ENCODE measurements at regions not wholly inside any gene's neighbourhood (a gene's known extent, or its start where the extent isn't known, plus 50 kb on each side); places are given as distances from the start of the nearest gene placed in this dataset.

- no peak for DNase-seq (ENCODE audit: low spot score)
These were observed 383.2 kb upstream of the KCNMB2 start for GRCh38 chr3:178152988-178153387.

GRCh38 chr3:178155521-178155920 lies 380.7 kb upstream of the KCNMB2 start:
- no peak for DNase-seq (ENCODE audit: low spot score)

DNA sequence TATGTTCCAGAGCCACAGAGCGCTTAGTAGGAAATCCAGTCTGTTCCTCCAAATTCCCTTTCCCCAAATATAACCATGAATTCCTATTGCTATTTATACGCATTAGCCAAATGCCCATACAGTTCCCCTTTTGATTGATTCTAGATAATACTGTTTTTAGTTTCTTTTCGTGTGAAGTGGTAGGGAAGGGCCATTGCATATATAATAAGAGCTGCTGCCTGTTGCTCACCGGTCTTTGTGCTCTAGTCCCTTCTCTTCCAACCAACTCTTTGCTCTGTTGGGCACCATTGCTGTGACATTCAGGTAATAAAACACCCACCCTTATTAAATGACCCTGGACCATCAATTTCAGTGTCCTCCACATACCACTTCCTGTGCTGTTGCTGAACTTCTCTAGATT lies 379.9 kb upstream of the KCNMB2 start:
- DNase-seq (ENCODE audit: low spot score): no peak

DNA sequence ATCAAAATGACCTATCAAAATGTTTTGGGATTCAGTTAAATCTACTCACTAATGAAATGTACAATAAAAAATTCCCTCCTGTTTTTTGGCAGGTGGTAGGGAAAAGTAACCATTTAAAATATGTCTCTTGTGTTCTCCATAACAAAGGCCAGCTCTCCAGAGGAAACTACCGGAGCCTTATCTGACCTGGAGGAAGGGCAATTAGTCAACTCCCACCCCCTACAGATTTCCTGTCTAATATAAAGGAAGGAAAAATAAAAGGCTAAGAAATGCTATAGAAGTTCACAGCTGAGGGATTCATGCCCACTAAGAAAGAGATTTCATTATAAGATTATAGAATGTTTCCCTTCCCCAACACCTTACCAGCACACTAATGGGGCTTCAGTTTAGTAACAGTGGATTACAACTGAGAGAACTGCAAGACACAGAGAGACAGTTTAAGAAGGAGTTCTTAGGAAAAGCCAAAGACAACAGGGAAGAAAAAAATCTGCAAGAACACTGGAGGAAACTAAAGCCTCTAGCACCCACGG lies 376.5 kb upstream of the KCNMB2 start:
- DNase-seq (ENCODE audit: low spot score): no peak

GRCh38 chr3:178169421-178169820 lies 366.8 kb upstream of the KCNMB2 start:
- no peak for DNase-seq (ENCODE audit: low spot score)

GRCh38 chr3:178170698-178171535 lies 365.3 kb upstream of the KCNMB2 start:
- DNase-seq (ENCODE audit: low spot score): peak; percentile 8

DNA sequence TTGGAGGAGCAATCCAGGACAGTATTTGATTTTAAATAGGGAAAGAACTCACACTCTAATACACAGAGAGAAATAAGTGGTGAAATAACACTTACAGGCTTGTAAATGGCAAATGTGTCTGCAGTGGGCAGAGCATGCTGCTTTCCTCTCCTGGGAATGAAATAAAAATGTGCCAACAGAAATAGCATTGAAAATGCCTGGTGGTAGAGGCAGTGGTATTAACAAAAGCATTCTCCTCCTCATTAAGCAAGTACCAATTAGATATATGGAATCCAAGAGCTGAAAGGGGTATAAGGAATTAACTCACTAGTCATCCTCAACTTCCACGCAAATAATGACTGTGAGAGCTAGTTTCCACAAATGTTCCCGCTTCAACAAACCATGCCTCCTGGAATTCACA lies 364.1 kb upstream of the KCNMB2 start:
- no peak for DNase-seq (ENCODE audit: low spot score)

DNA sequence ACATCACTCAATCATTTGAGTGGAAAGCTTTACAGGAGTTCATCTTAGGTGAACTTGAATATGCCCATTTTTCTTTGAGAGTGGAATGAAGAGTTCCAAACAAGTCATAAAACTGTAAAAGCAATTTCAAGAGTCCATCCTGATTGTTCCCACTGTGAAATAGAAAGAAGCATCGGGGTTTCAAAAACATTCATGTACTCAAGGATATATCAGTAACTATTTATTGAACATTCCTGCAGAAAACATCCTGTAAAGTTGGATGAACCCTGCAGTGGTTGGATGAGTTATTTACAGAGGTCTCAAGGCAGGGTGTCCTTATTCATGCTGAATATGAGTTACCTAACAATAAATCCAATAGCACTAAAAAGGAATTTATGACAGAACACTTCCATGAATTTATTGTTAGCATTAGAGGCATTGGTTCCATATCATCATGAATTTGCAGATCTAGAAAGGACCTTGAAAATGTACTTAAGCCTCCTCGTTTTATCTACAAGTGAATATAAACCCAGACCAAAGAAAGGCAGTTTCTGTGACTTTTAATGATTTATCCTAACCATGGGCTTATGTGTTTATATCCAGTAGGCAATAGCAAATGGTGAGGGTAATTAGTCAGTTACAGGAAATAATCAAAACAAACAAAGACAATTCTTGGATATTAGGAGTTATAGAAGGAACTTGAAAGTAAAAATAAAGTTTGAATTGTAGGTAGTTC lies 361.9 kb upstream of the KCNMB2 start:
- no peak for DNase-seq (ENCODE audit: low spot score)

DNA sequence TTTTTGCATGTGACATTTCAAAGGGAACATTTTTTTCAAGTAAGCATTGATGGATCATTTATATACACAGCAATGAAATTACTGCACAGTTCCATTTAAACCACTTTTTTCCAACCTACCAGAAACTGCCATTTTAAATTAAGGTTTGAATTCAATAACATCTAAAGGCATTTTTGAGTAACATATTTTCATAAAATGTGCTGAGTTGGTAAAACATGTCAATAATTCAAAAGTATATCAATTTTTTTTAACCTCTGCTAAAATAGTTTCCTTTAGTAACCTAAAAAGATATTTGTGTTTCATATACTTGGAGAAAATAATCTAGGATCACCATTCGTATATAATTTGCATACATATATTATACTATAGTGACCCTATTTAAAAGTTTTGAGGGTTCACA lies 355.1 kb upstream of the KCNMB2 start:
- DNase-seq (ENCODE audit: low spot score): no peak

GRCh38 chr3:178181784-178182183 lies 354.5 kb upstream of the KCNMB2 start:
- no peak for DNase-seq (ENCODE audit: low spot score)

DNA sequence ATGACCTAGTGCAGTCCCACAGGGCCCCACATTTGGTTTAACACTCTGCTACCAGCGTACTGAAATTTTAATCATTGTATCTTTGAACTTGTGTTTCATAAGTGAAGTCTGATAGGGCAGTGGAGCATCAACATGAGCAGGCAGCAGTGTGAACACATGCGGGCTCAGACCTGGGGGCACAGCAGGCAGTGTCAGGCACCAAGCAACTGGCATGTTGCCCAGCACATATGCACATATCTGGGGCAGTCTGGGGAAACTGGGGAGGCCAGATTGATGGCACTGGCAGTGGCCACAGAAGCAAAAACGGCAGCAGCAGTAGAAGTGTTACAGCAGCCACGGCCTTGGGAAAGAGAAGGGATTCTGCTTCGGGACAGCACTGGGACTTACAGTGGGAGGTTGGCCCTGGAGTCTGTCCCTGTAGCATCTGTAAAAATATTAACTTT lies 353.9 kb upstream of the KCNMB2 start:
- no peak for DNase-seq (ENCODE audit: low spot score)

DNA sequence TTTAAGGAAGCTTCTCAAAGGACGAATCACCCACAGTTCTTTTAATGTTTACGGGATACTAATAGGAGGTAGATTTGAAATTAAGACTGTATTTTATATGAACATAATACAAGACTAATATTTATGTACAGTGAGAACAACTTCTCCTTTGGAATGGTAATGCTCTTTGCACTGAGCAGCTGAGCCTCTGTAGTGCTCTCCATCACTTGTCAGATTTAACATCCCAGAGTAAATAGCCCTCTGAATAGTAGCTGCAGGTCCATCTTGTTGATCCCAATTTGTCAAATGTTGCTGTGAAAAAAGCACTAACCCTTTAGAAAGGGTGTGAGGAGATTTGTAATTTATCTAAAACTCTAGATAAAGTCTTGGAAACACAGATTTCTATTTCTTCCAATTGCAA lies 351.4 kb upstream of the KCNMB2 start:
- no peak for DNase-seq (ENCODE audit: low spot score)

GRCh38 chr3:178186666-178187065 lies 349.6 kb upstream of the KCNMB2 start:
- no peak for DNase-seq (ENCODE audit: low spot score)

DNA sequence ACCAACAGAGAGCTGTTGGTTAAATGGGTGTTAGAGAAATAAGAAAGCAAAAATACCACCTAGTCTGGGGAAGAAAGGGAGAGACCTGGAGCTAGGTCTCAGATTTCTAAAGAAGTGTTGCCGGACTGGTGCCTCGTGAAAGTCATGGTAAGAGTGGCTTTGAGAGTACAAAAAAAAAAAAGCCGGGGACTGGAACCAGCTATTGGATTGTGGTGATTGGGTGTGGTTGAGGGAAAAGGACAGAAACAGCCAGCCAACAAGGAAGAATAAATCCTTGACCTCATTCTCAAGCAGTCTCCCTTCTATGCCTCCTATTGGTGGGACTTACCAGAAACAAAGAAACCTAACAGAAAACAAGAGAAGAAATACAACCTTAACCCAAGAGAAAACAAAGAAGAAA lies 346.4 kb upstream of the KCNMB2 start:
- DNase-seq (ENCODE audit: low spot score): no peak

- DNase-seq (ENCODE audit: low spot score): no peak
These were observed 342.4 kb upstream of the KCNMB2 start for GRCh38 chr3:178193846-178194245.

DNA sequence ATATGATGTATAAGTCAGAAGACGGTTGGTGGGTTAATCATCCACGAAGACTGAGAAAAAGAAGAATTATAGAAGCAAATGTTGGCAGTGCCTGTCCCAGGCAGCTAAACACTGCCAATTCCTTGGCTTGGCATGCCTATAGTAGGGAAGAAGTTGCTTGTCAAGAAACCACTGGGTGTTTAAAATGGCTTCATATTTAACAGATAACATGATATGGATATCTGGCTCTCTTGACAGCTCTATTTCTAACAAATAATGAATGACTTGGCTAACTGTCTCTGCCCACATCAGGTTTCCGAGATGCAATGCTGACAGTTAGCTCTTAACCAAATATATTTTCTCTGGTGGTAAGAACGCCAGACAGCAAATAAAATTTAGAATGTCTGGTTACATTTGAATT lies 341.7 kb upstream of the KCNMB2 start:
- no peak for DNase-seq (ENCODE audit: low spot score)

DNA sequence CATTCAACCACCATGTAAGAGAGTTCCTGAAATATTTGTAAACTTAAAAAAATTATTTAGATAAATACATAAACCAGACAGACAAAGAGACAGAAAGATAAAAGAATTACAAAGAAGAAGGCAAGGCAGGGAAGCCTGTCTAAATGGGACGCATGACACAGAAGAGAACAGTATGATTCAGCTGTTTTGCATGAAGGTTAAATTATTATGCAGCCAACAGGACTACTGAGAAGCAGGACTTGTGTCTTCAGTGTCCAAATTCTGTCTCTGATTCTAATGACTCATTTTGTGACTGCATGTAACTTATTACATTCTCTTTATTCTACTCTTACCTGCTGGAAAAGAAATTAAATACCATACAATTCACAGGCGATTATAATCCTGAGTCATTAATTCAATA lies 340.4 kb upstream of the KCNMB2 start:
- DNase-seq (ENCODE audit: low spot score): no peak

DNA sequence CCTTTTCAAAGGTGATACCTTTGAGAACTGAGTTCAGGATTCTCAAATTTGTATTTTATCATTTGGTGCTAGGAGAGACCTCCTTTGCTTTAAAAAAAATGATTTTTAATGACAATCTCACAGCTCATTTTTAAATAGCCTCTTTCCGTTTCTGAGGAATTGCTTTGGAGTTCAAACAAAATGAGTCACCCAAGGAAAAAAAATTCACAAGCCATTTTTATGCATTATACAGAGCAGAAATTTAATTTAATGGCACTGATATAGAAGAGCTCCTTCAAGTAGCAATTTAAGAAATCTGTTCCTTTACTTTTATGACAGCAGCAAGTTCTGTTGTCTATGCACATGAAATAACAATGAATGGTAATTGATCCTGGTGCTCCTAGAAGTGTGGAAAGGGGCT lies 337.9 kb upstream of the KCNMB2 start:
- DNase-seq (ENCODE audit: low spot score): no peak

GRCh38 chr3:178200316-178200715 lies 335.9 kb upstream of the KCNMB2 start:
- DNase-seq (ENCODE audit: low spot score): no peak

GRCh38 chr3:178201714-178202113 lies 334.5 kb upstream of the KCNMB2 start:
- no peak for DNase-seq (ENCODE audit: low spot score)

GRCh38 chr3:178202194-178202593 lies 334.0 kb upstream of the KCNMB2 start:
- no peak for DNase-seq (ENCODE audit: low spot score)

- no peak for DNase-seq (ENCODE audit: low spot score)
These were observed 333.1 kb upstream of the KCNMB2 start for GRCh38 chr3:178203165-178203564.

- DNase-seq (ENCODE audit: low spot score): no peak
These were observed 332.6 kb upstream of the KCNMB2 start for GRCh38 chr3:178203650-178204049.

Data from NAMALWA (cell line).